Vagina (tissue), 2 donors: ENCODE measurements at regions not wholly inside any gene's neighbourhood (a gene's known extent, or its start where the extent isn't known, plus 50 kb on each side); places are given as distances from the start of the nearest gene placed in this dataset.

ENCODE experiments used
- DNase-seq, 2 donors: peaks; one replicate each; pipeline ENCODE4 v3.0.0-alpha.2; 2017; ENCODE audit errors: extremely low spot score in 2 of 2
- H3K27ac ChIP-seq: fragments of 200-600 bp; sonication (generic); one replicate; pipeline ENCODE4 v1.5.1; 2019
- H3K27me3 ChIP-seq: fragments of 200-600 bp; sonication (generic); one replicate; pipeline ENCODE4 v1.5.1; 2019
- H3K36me3 ChIP-seq, 2 donors: fragments of 200-600 bp; sonication (generic); one replicate each; pipeline ENCODE4 v1.5.1; 2017 to 2019
- H3K4me1 ChIP-seq: fragments of 200-600 bp; sonication (generic); one replicate; pipeline ENCODE4 v1.5.1; 2019
- H3K4me3 ChIP-seq, 2 donors: fragments of 200-600 bp; sonication (generic); 1 replicate in 1 of 2; 2 replicates in 1 of 2; pipeline ENCODE4 v1.5.1; 2016 to 2019
- H3K9me3 ChIP-seq: fragments of 200-600 bp; sonication (generic); one replicate; pipeline ENCODE4 v1.5.1; 2019
- POLR2A ChIP-seq, 2 donors: fragments of 450-650 bp; IDR thresholded peaks; one replicate each; pipeline ENCODE4 v1.6.1; 2017; ENCODE audit warnings: antibody characterized with exemption in 2 of 2, mild to moderate bottlenecking in 2 of 2, moderate library complexity in 2 of 2
- POLR2AphosphoS5 ChIP-seq, 2 donors: sonication (generic); formaldehyde crosslinking; IDR thresholded peaks; one replicate each; pipeline ENCODE4 v1.9.0; 2017; ENCODE audit warnings: antibody characterized with exemption in 2 of 2, mild to moderate bottlenecking in 2 of 2, low read depth in 1 of 2; ENCODE audit not compliant: insufficient read depth in 1 of 2
- intact Hi-C: fragments of 100-400 bp; cut with DNase I; formaldehyde crosslinking; loops from one replicate; pipeline ENCODE4 v1.15.1; 2023
- TF ChIP-seq, protein P1 (sequence below), 3 experiments: fragments of 450-650 bp in 2 of 3; fragments of 200-600 bp in 1 of 3; sonication (generic) in 1 of 3; IDR thresholded peaks; one replicate each; pipeline ENCODE4 v1.5.1; 2017 to 2019; ENCODE audit warnings: antibody characterized with exemption in 3 of 3, mild to moderate bottlenecking in 2 of 3, moderate library complexity in 2 of 3

DNA sequence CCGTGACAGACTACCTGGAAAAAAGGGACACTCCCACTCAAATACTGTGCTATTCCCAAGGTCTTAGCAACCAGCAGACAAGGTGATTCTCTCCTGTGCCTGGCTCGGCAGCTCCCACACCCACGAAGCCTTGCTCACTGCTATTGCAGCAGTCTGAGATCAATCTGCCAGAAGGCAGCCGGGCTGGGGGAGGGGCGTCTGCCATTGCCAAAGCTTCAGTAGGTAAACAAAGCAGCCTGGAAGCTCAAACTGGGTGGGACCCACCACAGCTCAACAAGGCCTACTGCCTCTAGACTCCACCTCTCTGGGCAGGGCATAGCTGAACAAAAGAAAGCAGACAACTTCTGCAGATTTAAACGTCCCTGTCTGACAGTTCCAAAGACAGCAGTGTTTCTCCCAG is 128.4 kb upstream of the SETMAR start:
- Histone ChIP-seq H3K27ac (no peak overlapping the region), H3K9me3 (no peaks in the 10 kb centered on the region), H3K36me3 (no peaks in the 10 kb centered on the region), H3K27me3 (no peaks in the 10 kb centered on the region), H3K4me3 (no peak overlapping the region), H3K4me1 (no peaks in the 10 kb centered on the region)
- no peak for TF ChIP-seq POLR2A (IDR thresholded peaks at IDR 0.05)
- TF ChIP-seq, protein P1, sequence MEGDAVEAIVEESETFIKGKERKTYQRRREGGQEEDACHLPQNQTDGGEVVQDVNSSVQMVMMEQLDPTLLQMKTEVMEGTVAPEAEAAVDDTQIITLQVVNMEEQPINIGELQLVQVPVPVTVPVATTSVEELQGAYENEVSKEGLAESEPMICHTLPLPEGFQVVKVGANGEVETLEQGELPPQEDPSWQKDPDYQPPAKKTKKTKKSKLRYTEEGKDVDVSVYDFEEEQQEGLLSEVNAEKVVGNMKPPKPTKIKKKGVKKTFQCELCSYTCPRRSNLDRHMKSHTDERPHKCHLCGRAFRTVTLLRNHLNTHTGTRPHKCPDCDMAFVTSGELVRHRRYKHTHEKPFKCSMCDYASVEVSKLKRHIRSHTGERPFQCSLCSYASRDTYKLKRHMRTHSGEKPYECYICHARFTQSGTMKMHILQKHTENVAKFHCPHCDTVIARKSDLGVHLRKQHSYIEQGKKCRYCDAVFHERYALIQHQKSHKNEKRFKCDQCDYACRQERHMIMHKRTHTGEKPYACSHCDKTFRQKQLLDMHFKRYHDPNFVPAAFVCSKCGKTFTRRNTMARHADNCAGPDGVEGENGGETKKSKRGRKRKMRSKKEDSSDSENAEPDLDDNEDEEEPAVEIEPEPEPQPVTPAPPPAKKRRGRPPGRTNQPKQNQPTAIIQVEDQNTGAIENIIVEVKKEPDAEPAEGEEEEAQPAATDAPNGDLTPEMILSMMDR (IDR thresholded peaks at IDR 0.05) = no peak
- TF ChIP-seq POLR2AphosphoS5 (IDR thresholded peaks at IDR 0.05; ENCODE audit: insufficient read depth in 1 of 2, low read depth in 1 of 2) = no peak
- DNase-seq = no peak
- intact Hi-C loops = no loop called here

DNA sequence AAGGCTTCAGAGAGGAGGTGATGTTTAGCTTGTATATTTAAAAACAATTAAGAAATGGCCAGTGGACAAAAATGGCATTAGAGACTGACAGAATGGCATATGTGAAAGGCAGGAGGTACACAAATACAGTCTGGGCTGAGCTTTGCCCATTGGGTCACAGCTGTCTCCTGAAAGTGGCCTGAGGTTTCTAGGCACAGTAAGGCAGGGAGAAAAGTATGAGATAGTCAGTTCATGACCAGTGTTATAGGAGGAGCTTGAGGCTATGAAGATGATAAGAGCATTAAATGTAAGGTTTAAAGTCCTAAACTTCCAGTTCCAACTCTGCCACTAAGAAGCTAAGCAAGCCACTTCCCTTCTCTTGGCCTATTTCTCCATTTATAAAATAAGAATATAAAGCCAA is 111.2 kb upstream of the SETMAR start:
- intact Hi-C loops = no loop called here
- Histone ChIP-seq H3K27ac (no peak overlapping the region), H3K36me3 (no peaks in the 10 kb centered on the region), H3K4me3 (no peak overlapping the region), H3K9me3 (no peaks in the 10 kb centered on the region), H3K27me3 (no peaks in the 10 kb centered on the region), H3K4me1 (no peaks in the 10 kb centered on the region)
- DNase-seq = no peak
- no peak for TF ChIP-seq POLR2AphosphoS5 (IDR thresholded peaks at IDR 0.05; ENCODE audit: insufficient read depth in 1 of 2, low read depth in 1 of 2)
- no peak for TF ChIP-seq POLR2A (IDR thresholded peaks at IDR 0.05)
- TF ChIP-seq, protein P1 (IDR thresholded peaks at IDR 0.05) = no peak

DNA sequence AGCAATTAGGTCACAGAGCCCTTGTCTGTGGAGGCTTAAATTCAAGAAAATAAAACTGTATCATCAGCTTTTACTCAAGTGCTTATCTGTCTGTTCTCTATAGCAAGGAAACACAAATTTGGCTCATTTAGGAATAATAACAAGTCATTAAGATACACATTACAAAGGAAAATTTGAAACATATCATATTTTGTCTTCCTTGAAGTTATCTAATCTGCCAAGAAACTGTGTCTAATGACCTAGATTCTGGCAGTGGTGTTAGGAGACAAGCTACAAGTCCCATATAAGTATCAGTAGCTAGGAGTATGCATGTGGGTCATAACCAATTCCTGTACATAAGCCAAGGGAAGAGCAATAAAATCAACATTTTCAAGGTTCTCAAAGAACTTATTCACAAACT is 108.2 kb upstream of the SETMAR start:
- no peaks in the 10 kb centered on the region for H3K9me3 ChIP-seq
- no peaks in the 10 kb centered on the region for H3K4me1 ChIP-seq
- H3K4me3 ChIP-seq = no peak overlapping the region
- intact Hi-C loops = no loop called here
- DNase-seq = no peak
- H3K27me3 ChIP-seq = no peaks in the 10 kb centered on the region
- H3K27ac ChIP-seq = no peak overlapping the region
- H3K36me3 ChIP-seq = no peaks in the 10 kb centered on the region
- TF ChIP-seq POLR2AphosphoS5 (IDR thresholded peaks at IDR 0.05; ENCODE audit: insufficient read depth in 1 of 2, low read depth in 1 of 2) = no peak
- no peak for TF ChIP-seq POLR2A (IDR thresholded peaks at IDR 0.05)
- TF ChIP-seq, protein P1 (IDR thresholded peaks at IDR 0.05) = no peak

DNA sequence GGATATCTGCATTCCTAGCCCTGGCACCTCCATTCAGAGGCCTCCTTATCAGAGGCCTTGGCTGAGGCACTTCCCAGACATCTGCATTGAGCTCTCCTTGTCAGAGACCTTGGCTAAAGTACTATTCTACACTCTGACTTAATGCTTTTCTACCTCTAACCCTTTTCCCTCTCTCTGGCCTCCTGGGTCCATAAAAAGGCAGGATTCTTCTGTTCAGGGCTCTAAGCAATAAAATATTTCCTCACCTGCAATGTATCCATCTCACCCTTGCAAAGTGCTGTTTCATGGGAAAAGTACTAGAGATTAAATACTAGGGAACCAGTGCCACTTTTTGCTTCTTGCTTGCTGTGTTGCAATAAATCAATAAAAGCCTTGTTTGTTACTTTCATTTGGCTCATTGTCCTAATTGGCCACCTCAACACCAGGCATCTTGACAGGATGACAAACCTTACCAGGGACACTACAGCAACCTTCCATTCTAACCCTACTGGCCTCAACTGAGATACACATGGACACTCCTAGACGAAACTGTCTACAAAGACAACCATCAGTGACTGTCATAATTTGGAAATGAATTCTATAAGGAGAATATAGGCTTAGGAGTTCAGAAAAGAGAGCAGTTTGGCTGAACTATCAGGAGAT is 106.5 kb upstream of the SETMAR start:
- DNase-seq = no peak
- Histone ChIP-seq H3K4me3 (no peak overlapping the region), H3K9me3 (no peaks in the 10 kb centered on the region), H3K27ac (no peak overlapping the region), H3K27me3 (no peaks in the 10 kb centered on the region), H3K4me1 (no peaks in the 10 kb centered on the region), H3K36me3 (no peaks in the 10 kb centered on the region)
- TF ChIP-seq POLR2AphosphoS5 (IDR thresholded peaks at IDR 0.05; ENCODE audit: insufficient read depth in 1 of 2, low read depth in 1 of 2) = no peak
- TF ChIP-seq, protein P1 (IDR thresholded peaks at IDR 0.05) = no peak
- TF ChIP-seq POLR2A (IDR thresholded peaks at IDR 0.05) = no peak
- intact Hi-C loops = no loop called here

DNA sequence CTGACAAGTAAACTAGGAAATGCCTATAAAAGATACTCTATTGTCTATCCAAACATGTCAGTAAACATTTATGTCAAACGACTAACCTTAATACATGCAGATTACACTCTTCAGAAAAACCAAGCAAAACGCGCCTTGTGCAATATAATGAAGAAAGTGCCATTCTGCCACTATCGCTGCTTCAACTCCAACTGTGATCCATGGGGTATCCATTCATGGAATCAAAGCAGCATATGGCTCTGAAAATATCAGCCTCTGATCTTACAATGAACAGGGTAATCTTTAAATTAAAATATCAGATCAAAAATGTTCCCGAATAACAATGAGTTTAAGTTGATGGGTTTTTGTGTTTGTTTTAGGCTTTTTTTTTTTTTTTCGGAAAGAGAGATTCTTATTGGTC is 105.5 kb upstream of the SETMAR start:
- Histone ChIP-seq H3K36me3 (no peaks in the 10 kb centered on the region), H3K4me1 (no peaks in the 10 kb centered on the region), H3K9me3 (no peaks in the 10 kb centered on the region), H3K27ac (no peak overlapping the region), H3K4me3 (no peak overlapping the region), H3K27me3 (no peaks in the 10 kb centered on the region)
- DNase-seq = no peak
- intact Hi-C loops = no loop called here
- TF ChIP-seq POLR2A (IDR thresholded peaks at IDR 0.05) = no peak
- TF ChIP-seq POLR2AphosphoS5 (IDR thresholded peaks at IDR 0.05; ENCODE audit: insufficient read depth in 1 of 2, low read depth in 1 of 2) = no peak
- TF ChIP-seq, protein P1 (IDR thresholded peaks at IDR 0.05) = no peak
